ENCODE measurements at regions not wholly inside any gene's neighbourhood (a gene's known extent, or its start where the extent isn't known, plus 50 kb on each side); places are given as distances from the start of the nearest gene placed in this dataset.

- TF ChIP-seq, protein P1, sequence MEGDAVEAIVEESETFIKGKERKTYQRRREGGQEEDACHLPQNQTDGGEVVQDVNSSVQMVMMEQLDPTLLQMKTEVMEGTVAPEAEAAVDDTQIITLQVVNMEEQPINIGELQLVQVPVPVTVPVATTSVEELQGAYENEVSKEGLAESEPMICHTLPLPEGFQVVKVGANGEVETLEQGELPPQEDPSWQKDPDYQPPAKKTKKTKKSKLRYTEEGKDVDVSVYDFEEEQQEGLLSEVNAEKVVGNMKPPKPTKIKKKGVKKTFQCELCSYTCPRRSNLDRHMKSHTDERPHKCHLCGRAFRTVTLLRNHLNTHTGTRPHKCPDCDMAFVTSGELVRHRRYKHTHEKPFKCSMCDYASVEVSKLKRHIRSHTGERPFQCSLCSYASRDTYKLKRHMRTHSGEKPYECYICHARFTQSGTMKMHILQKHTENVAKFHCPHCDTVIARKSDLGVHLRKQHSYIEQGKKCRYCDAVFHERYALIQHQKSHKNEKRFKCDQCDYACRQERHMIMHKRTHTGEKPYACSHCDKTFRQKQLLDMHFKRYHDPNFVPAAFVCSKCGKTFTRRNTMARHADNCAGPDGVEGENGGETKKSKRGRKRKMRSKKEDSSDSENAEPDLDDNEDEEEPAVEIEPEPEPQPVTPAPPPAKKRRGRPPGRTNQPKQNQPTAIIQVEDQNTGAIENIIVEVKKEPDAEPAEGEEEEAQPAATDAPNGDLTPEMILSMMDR (IDR thresholded peaks at IDR 0.05; ENCODE audit: borderline replicate concordance): no peak
- no peak overlapping the region for H3K27ac ChIP-seq (replicated peaks)
- H3K4me1 ChIP-seq: peaks cover 13% of the 10 kb centered on the region
- H3K9me3 ChIP-seq (replicated peaks): no peaks in the 10 kb centered on the region
- no peaks in the 10 kb centered on the region for H3K36me3 ChIP-seq
- no peak overlapping the region for H3K4me3 ChIP-seq
- H3K27me3 ChIP-seq (ENCODE audit: low read depth): peaks cover 3% of the 10 kb centered on the region
- DNase-seq: no peak
- intact Hi-C loops (cut with micrococcal nuclease): no loop called here
Measured at GRCh38 chr13:24096659-24097058, 63.9 kb upstream of the SPATA13 start.

GRCh38 chr13:24097064-24097463 lies 63.5 kb upstream of the SPATA13 start:
- no peak for DNase-seq

DNA sequence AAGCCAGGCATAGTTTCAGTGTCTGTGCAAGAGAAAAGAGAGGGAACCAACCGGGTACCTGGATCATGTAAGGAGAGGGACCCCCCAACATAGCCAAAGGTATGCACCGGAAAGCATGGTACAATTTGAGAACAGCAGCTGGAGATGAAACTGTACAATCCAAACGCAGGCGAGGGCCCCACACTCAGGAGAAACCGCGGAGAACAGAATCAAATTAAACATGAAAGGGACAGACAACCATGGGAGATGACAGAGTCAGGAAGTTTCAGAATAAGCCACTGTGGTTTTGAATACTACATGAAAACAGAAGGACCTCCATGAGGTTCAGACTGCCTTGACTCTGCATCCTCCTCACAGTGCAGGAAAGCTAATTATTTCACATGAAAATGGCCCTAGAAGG lies 62.9 kb upstream of the SPATA13 start:
- H3K4me3 ChIP-seq: no peak overlapping the region
- no peak for DNase-seq
- H3K27me3 ChIP-seq (ENCODE audit: low read depth): peaks cover 3% of the 10 kb centered on the region
- TF ChIP-seq, protein P1 (IDR thresholded peaks at IDR 0.05; ENCODE audit: borderline replicate concordance): no peak
- H3K4me1 ChIP-seq: peaks cover 9% of the 10 kb centered on the region
- no peaks in the 10 kb centered on the region for H3K9me3 ChIP-seq (replicated peaks)
- intact Hi-C loops (cut with micrococcal nuclease): no loop called here
- no peaks in the 10 kb centered on the region for H3K36me3 ChIP-seq
- H3K27ac ChIP-seq (replicated peaks): no peak overlapping the region

More at GRCh38 chr13:24097064-24097463, 63.5 kb upstream of the SPATA13 start:
- no peak overlapping the region for H3K4me3 ChIP-seq
- TF ChIP-seq, protein P1 (IDR thresholded peaks at IDR 0.05; ENCODE audit: borderline replicate concordance): no peak
- no peaks in the 10 kb centered on the region for H3K9me3 ChIP-seq (replicated peaks)
- H3K36me3 ChIP-seq: no peaks in the 10 kb centered on the region
- no peak overlapping the region for H3K27ac ChIP-seq (replicated peaks)
- peaks cover 10% of the 10 kb centered on the region for H3K4me1 ChIP-seq
- peaks cover 3% of the 10 kb centered on the region for H3K27me3 ChIP-seq (ENCODE audit: low read depth)
- intact Hi-C loops (cut with micrococcal nuclease): no loop called here

DNA sequence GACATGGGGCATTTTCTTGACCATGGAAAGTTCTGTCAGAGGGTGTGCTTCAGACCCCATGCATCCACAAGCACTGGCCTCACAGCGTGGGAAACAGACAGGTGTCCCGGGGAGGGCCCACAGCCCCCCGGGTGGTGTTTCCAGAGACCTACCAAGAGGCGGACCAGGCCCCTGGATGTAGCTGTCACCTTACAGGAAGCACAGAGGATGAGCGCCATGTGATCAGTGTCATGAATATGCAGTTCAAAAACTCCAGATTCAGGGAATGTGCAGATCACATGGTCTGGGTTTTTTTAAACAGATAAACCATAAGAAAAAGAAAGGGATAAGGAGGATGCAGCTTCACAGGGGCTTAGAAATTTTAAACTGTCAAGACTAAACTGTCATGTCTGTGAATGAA lies 61.0 kb upstream of the SPATA13 start:
- DNase-seq: no peak
- H3K36me3 ChIP-seq: no peaks in the 10 kb centered on the region
- H3K27ac ChIP-seq (replicated peaks): no peak overlapping the region
- H3K4me1 ChIP-seq: no peaks in the 10 kb centered on the region
- H3K27me3 ChIP-seq (ENCODE audit: low read depth): peaks cover 3% of the 10 kb centered on the region
- TF ChIP-seq, protein P1 (IDR thresholded peaks at IDR 0.05; ENCODE audit: borderline replicate concordance): no peak
- intact Hi-C loops (cut with micrococcal nuclease): no loop called here
- H3K9me3 ChIP-seq (replicated peaks): no peaks in the 10 kb centered on the region
- no peak overlapping the region for H3K4me3 ChIP-seq

DNA sequence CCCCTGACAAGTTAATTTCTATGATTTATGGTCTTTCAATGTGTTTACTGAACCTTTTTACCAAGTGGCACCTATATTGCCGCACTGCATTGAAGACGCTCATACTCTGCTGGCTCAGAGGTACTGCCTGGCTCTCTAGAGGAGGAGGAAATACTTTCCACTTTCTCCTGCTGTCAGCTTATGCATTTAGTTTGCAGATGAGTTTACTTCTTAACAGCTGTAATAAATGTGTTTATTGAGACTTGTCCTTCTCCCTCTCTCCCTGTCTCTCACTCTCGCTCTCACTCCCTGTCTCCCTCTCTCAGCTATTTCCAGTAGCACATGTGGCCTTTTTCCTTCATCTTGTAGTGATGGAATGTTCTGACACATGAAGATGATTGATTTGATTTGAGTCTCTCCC lies 60.3 kb upstream of the SPATA13 start:
- intact Hi-C loops (cut with micrococcal nuclease): no loop called here
- Histone ChIP-seq H3K36me3 (no peaks in the 10 kb centered on the region), H3K9me3 (replicated peaks) (no peaks in the 10 kb centered on the region), H3K27ac (replicated peaks) (no peak overlapping the region), H3K27me3 (ENCODE audit: low read depth) (peaks cover 3% of the 10 kb centered on the region), H3K4me3 (no peak overlapping the region), H3K4me1 (no peaks in the 10 kb centered on the region)
- no peak for DNase-seq
- TF ChIP-seq, protein P1 (IDR thresholded peaks at IDR 0.05; ENCODE audit: borderline replicate concordance): no peak

Data from left ventricle myocardium inferior (tissue), 1 donor.